ENCODE measurements at regions not wholly inside any gene's neighbourhood (a gene's known extent, or its start where the extent isn't known, plus 50 kb on each side); places are given as distances from the start of the nearest gene placed in this dataset.
A peak's percentile ranks its signal among the peaks of the same experiment; 100 is the strongest.
"Not testable (repeated sequence)": the region's sequence is repeated elsewhere in the genome, so short reads cannot be mapped to it uniquely, and the experiment has no call there.

GRCh38 chr15:29990035-29990434, 92.7 kb upstream of the GOLGA8J start:
- CTCF ChIA-PET: no interaction called here
- no peaks in the 10 kb centered on the region for H3K27me3 Mint-ChIP-seq (ENCODE audit: unreplicated experiment)
- intact Hi-C loops (cut with micrococcal nuclease; ENCODE audit: unreplicated experiment): no loop called here
- no TSS peak for BruUV-seq (replicated peaks)
- H3K9me3 Mint-ChIP-seq (ENCODE audit: low read depth, unreplicated experiment): no peaks in the 10 kb centered on the region
- TF ChIP-seq, protein P1, sequence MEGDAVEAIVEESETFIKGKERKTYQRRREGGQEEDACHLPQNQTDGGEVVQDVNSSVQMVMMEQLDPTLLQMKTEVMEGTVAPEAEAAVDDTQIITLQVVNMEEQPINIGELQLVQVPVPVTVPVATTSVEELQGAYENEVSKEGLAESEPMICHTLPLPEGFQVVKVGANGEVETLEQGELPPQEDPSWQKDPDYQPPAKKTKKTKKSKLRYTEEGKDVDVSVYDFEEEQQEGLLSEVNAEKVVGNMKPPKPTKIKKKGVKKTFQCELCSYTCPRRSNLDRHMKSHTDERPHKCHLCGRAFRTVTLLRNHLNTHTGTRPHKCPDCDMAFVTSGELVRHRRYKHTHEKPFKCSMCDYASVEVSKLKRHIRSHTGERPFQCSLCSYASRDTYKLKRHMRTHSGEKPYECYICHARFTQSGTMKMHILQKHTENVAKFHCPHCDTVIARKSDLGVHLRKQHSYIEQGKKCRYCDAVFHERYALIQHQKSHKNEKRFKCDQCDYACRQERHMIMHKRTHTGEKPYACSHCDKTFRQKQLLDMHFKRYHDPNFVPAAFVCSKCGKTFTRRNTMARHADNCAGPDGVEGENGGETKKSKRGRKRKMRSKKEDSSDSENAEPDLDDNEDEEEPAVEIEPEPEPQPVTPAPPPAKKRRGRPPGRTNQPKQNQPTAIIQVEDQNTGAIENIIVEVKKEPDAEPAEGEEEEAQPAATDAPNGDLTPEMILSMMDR (IDR thresholded peaks at IDR 0.05; ENCODE audit: unreplicated experiment): no peak
- no peak overlapping the region for H3K27ac Mint-ChIP-seq (ENCODE audit: unreplicated experiment)
- H3K4me3 Mint-ChIP-seq (ENCODE audit: low read depth, unreplicated experiment): no peak overlapping the region
- no peaks in the 10 kb centered on the region for H3K4me1 Mint-ChIP-seq (ENCODE audit: low read depth, unreplicated experiment)
- no peak for DNase-seq
- no peaks in the 10 kb centered on the region for H3K36me3 Mint-ChIP-seq (ENCODE audit: insufficient read depth, unreplicated experiment)

- intact Hi-C loops (cut with micrococcal nuclease; ENCODE audit: unreplicated experiment): no loop called here
- no peaks in the 10 kb centered on the region for H3K36me3 Mint-ChIP-seq (ENCODE audit: insufficient read depth, unreplicated experiment)
- no peaks in the 10 kb centered on the region for H3K4me1 Mint-ChIP-seq (ENCODE audit: low read depth, unreplicated experiment)
- no peak overlapping the region for H3K27ac Mint-ChIP-seq (ENCODE audit: unreplicated experiment)
- no peak for DNase-seq
- no peaks in the 10 kb centered on the region for H3K9me3 Mint-ChIP-seq (ENCODE audit: low read depth, unreplicated experiment)
- H3K27me3 Mint-ChIP-seq (ENCODE audit: unreplicated experiment): no peaks in the 10 kb centered on the region
- CTCF ChIA-PET: no interaction called here
- TF ChIP-seq, protein P1 (IDR thresholded peaks at IDR 0.05; ENCODE audit: unreplicated experiment): no peak
- BruUV-seq (replicated peaks): no TSS peak
- H3K4me3 Mint-ChIP-seq (ENCODE audit: low read depth, unreplicated experiment): no peak overlapping the region
Observed at GRCh38 chr15:29988701-29989100, 94.1 kb upstream of the GOLGA8J start.

- Mint-ChIP-seq H3K4me1 (ENCODE audit: low read depth, unreplicated experiment) (no peaks in the 10 kb centered on the region), H3K9me3 (ENCODE audit: low read depth, unreplicated experiment) (no peaks in the 10 kb centered on the region), H3K36me3 (ENCODE audit: insufficient read depth, unreplicated experiment) (no peaks in the 10 kb centered on the region), H3K27me3 (ENCODE audit: unreplicated experiment) (no peaks in the 10 kb centered on the region), H3K4me3 (ENCODE audit: low read depth, unreplicated experiment) (no peak overlapping the region), H3K27ac (ENCODE audit: unreplicated experiment) (no peak overlapping the region)
- intact Hi-C loops (cut with micrococcal nuclease; ENCODE audit: unreplicated experiment): no loop called here
- TF ChIP-seq, protein P1 (IDR thresholded peaks at IDR 0.05; ENCODE audit: unreplicated experiment): no peak
- CTCF ChIA-PET: no interaction called here
- BruUV-seq (replicated peaks): no TSS peak
- no peak for DNase-seq
Observed at GRCh38 chr15:29986946-29987345, 95.8 kb upstream of the GOLGA8J start.

DNA sequence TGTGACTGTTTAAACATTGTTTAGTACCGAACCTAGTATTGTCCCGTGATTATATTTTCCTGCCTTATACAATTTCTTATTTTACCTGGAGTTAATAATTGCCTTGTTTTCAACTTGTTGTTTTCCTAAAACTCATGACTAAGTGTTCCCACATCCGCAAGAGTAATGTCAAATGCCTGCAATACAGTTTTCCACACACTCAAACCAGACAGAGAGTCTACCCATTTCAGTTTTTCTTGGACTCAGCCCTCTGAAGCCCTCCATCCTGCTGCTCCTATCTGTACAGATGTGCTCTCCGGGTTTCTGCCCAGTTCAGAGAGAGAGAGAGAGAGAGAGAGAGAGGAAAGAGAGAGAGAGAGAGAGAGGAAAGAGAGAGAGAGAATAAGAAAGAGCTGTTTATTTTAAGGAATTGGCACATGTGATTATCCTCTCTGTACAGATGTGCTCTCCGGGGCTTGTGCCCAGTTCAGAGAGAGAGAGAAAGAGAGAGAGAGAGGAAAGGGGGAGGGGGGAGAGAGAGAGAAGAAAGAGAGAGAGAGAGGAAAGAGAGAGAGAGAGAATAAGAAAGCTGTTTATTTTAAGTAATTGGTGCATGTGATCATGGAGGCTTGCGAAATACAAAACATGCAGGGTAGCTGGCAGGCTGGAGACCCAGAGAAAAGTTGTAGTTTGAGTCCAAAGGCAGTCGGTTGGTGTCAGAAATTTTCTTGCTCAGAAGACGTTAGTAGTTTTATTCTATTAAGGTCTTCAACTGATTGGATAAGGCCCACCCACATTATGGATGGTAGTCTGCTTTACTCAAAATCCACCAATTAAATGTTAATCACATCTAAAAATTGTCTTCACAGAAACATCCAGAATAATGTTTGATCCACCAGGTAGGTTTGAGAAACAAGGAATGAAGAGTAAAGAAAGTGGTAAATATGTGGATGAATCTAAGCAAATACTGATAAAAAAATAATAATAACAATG, 104.1 kb upstream of the GOLGA8J start:
- Mint-ChIP-seq H3K36me3 (ENCODE audit: insufficient read depth, unreplicated experiment) (no peaks in the 10 kb centered on the region), H3K4me3 (ENCODE audit: low read depth, unreplicated experiment) (peak overlapping the region; percentile 18), H3K27me3 (ENCODE audit: unreplicated experiment) (peaks cover 15% of the 10 kb centered on the region), H3K4me1 (ENCODE audit: low read depth, unreplicated experiment) (no peaks in the 10 kb centered on the region), H3K9me3 (ENCODE audit: low read depth, unreplicated experiment) (no peaks in the 10 kb centered on the region), H3K27ac (ENCODE audit: unreplicated experiment) (no peak overlapping the region)
- no peak for DNase-seq
- TF ChIP-seq, protein P1 (IDR thresholded peaks at IDR 0.05; ENCODE audit: unreplicated experiment): no peak
- no TSS peak for BruUV-seq (replicated peaks)
- CTCF ChIA-PET: no interaction called here
- intact Hi-C loops (cut with micrococcal nuclease; ENCODE audit: unreplicated experiment): no loop called here

DNA sequence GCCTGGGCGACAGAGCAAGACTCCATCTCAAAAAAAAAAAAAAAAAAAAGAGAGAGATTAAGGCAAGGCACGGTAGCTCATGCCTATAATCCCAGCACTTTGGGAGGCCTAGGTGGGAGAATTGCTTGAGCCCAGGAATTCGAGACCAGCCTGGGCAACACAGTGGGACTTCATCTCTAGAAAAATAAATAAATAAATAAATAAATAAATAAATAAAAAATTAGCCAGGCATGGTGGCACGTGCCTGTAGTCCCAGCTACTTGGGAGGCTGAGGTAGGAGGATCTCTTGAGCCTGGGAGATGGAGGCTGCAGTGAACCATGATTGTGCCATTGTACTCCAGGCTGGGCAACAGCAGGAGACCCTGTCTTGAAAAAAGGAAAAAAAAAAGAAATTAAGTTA, 108.7 kb upstream of the GOLGA8J start:
- H3K9me3 Mint-ChIP-seq (ENCODE audit: low read depth, unreplicated experiment); DNase-seq; H3K4me1 Mint-ChIP-seq (ENCODE audit: low read depth, unreplicated experiment); intact Hi-C loops (cut with micrococcal nuclease; ENCODE audit: unreplicated experiment); H3K36me3 Mint-ChIP-seq (ENCODE audit: insufficient read depth, unreplicated experiment); CTCF ChIA-PET; BruUV-seq (replicated peaks); H3K27ac Mint-ChIP-seq (ENCODE audit: unreplicated experiment); H3K4me3 Mint-ChIP-seq (ENCODE audit: low read depth, unreplicated experiment): not testable (repeated sequence)
- H3K27me3 Mint-ChIP-seq (ENCODE audit: unreplicated experiment): peaks cover 39% of the 10 kb centered on the region

All from Calu3 (cell line).